ENCODE measurements at regions not wholly inside any gene's neighbourhood (a gene's known extent, or its start where the extent isn't known, plus 50 kb on each side); places are given as distances from the start of the nearest gene placed in this dataset.

GRCh38 chr9:27800159-27800558 is 226.9 kb upstream of the C9orf72 start:
- Histone ChIP-seq H3K23ac (ENCODE audit: low read depth, low read length) (no peak overlapping the region), H3K79me1 (ENCODE audit: low read depth in 1 of 2, low read length in 2 of 2) (no peaks in the 10 kb centered on the region), H3K9me1 (ENCODE audit: insufficient read depth, low read length) (no peaks in the 10 kb centered on the region), H4K5ac (ENCODE audit: low read depth, low read length) (no peak overlapping the region), H4K91ac (ENCODE audit: insufficient read depth, low read depth, low read length) (no peak overlapping the region), H3K4me1 (ENCODE audit: control insufficient read depth, insufficient read depth, low read length) (no peaks in the 10 kb centered on the region), H3K56ac (ENCODE audit: extremely low read depth, insufficient read depth, low read length) (no peak overlapping the region), H3K4ac (ENCODE audit: low read depth, low read length) (no peak overlapping the region), H3K27ac (ENCODE audit: insufficient read depth, low read length) (no peak overlapping the region), H2AK5ac (ENCODE audit: low read depth, low read length) (no peak overlapping the region), H3K36me3 (ENCODE audit: control insufficient read depth, insufficient read depth, low read length) (no peaks in the 10 kb centered on the region), H3K4me3 (ENCODE audit: insufficient read depth, low read depth, low read length) (no peak overlapping the region), H2AFZ (replicated peaks; ENCODE audit: low read length, poor library complexity) (no peak overlapping the region), H2BK15ac (ENCODE audit: low read depth, low read length) (no peak overlapping the region), H3K9ac (ENCODE audit: low read depth, low read length) (no peak overlapping the region), H2BK120ac (ENCODE audit: low read depth, low read length) (no peak overlapping the region), H3K9me3 (ENCODE audit: control insufficient read depth, insufficient read depth, low read length) (no peaks in the 10 kb centered on the region), H2BK5ac (ENCODE audit: low read depth, low read length, poor library complexity, severe bottlenecking) (no peak overlapping the region), H2AK9ac (replicated peaks; ENCODE audit: low read depth, low read length, poor library complexity) (no peak overlapping the region), H3K14ac (replicated peaks; ENCODE audit: low read depth, low read length) (no peak overlapping the region), H2BK20ac (ENCODE audit: low read depth, low read length) (no peak overlapping the region), H3K4me2 (ENCODE audit: low read depth, low read length) (no peak overlapping the region), H4K20me1 (ENCODE audit: insufficient read depth, low read length) (no peaks in the 10 kb centered on the region), H3K18ac (ENCODE audit: low read depth, low read length) (no peak overlapping the region), H3K27me3 (ENCODE audit: control insufficient read depth, insufficient read depth, low read length) (no peaks in the 10 kb centered on the region), H4K8ac (ENCODE audit: low read depth in 2 of 2, low read length in 2 of 2) (no peak overlapping the region)
- in situ Hi-C loops (cut with MboI; ENCODE audit: low sequenced_read_pairs) (no loop called here), dilution Hi-C loops (cut with HindIII; ENCODE audit: low sequenced_read_pairs, unreplicated experiment) (no loop called here), intact Hi-C loops (cut with micrococcal nuclease) (no loop called here)
- BruUV-seq (replicated peaks), result no TSS peak
- CTCF ChIA-PET, result no interaction called here
- no peak for DNase-seq
- ATAC-seq (ENCODE audit: low read depth), result no peak
- no peak for TF ChIP-seq NFE2L2 (IDR thresholded peaks at IDR 0.05; ENCODE audit: low read depth, low read length)
- peak; percentile 53 for TF ChIP-seq CEBPB (IDR thresholded peaks at IDR 0.05; ENCODE audit: low read depth, low read length)
- WGBS, 2 experiments (ENCODE audit: extremely low coverage in 2 of 2, insufficient read length in 1 of 2), result no CpG with 5 or more reads among the region's 1 CpG
- POLR2A ChIA-PET (ENCODE audit: unreplicated experiment), result no interaction called here
